GM18520 (cell line): ENCODE measurements at regions not wholly inside any gene's neighbourhood (a gene's known extent, or its start where the extent isn't known, plus 50 kb on each side); places are given as distances from the start of the nearest gene placed in this dataset.

Experiments
- ATAC-seq: cut with Tn5 transposase; IDR thresholded peaks from one replicate; pipeline ENCODE4 v1.9.1; 2021; ENCODE audit not compliant: unreplicated experiment

GRCh38 chr13:50587115-50587514, 256.4 kb downstream of the DLEU7 start:
- ATAC-seq = no peak

- ATAC-seq = no peak
Measured at GRCh38 chr13:50587645-50588373, 255.7 kb downstream of the DLEU7 start.

- no peak for ATAC-seq
Measured at GRCh38 chr13:50588491-50589130, 254.9 kb downstream of the DLEU7 start.

- no peak for ATAC-seq
Measured at GRCh38 chr13:50589139-50589538, 254.4 kb downstream of the DLEU7 start.

- ATAC-seq = no peak
Measured at GRCh38 chr13:50589651-50590054, 253.8 kb downstream of the DLEU7 start.

- ATAC-seq = no peak
Measured at GRCh38 chr13:50592412-50593155, 250.9 kb downstream of the DLEU7 start.

GRCh38 chr13:50593207-50593606, 250.3 kb downstream of the DLEU7 start:
- ATAC-seq = no peak

GRCh38 chr13:50594276-50595051, 249.0 kb downstream of the DLEU7 start:
- ATAC-seq = peak; percentile 78

GRCh38 chr13:50595196-50595595, 248.3 kb downstream of the DLEU7 start:
- no peak for ATAC-seq

- no peak for ATAC-seq
Measured at GRCh38 chr13:50596156-50596555, 247.3 kb downstream of the DLEU7 start.

GRCh38 chr13:50596776-50597203, 246.7 kb downstream of the DLEU7 start:
- ATAC-seq = no peak

- no peak for ATAC-seq
Measured at GRCh38 chr13:50598338-50598737, 245.2 kb downstream of the DLEU7 start.

- no peak for ATAC-seq
Measured at GRCh38 chr13:50599046-50599445, 244.4 kb downstream of the DLEU7 start.

GRCh38 chr13:50599927-50600326, 243.6 kb downstream of the DLEU7 start:
- no peak for ATAC-seq

- ATAC-seq = no peak
Measured at GRCh38 chr13:50608370-50608769, 235.1 kb downstream of the DLEU7 start.

- no peak for ATAC-seq
Measured at GRCh38 chr13:50609011-50609410, 234.5 kb downstream of the DLEU7 start.

- no peak for ATAC-seq
Measured at GRCh38 chr13:50610238-50610637, 233.3 kb downstream of the DLEU7 start.

GRCh38 chr13:50611117-50611781, 232.2 kb downstream of the DLEU7 start:
- ATAC-seq = no peak

- ATAC-seq = no peak
Measured at GRCh38 chr13:50612717-50613116, 230.8 kb downstream of the DLEU7 start.

GRCh38 chr13:50613356-50613831, 230.1 kb downstream of the DLEU7 start:
- no peak for ATAC-seq
